Occipital lobe (tissue), 1 donor: ENCODE measurements at regions not wholly inside any gene's neighbourhood (a gene's known extent, or its start where the extent isn't known, plus 50 kb on each side); places are given as distances from the start of the nearest gene placed in this dataset.

Source experiments
- DNase-seq: peaks from one replicate; lab custom pipeline; 2025; lab: John Stamatoyannopoulos, UW

- DNase-seq, result peak; percentile 3
These were observed 343.3 kb upstream of the TSPY4 start for GRCh38 chrY:8994001-8994400.

- no peak for DNase-seq
These were observed 336.0 kb upstream of the TSPY4 start for GRCh38 chrY:9001231-9001630.

DNA sequence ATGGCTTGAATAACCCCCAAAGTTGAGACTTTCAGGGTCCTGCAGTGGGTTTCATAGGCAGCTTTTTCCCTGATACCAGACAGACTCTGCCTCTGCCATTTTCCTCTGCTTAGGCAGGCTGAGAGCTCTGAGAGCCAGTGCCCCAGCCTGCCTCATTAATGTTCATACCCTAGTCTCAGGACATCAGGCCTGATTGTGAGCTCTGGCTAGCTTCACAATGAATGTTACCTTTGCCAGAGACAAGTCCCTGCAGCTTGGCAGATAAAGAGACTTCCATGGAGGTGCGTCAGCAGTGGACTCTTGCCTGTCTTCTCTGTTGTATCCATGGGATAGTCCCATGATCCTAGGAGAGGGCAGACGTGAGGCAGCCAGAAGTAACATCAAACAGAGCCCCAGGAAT is 333.5 kb upstream of the TSPY4 start:
- DNase-seq, result no peak

- DNase-seq, result no peak
These were observed 328.6 kb upstream of the TSPY4 start for GRCh38 chrY:9008648-9009047.

- DNase-seq, result no peak
These were observed 320.3 kb upstream of the TSPY4 start for GRCh38 chrY:9016916-9017315.

DNA sequence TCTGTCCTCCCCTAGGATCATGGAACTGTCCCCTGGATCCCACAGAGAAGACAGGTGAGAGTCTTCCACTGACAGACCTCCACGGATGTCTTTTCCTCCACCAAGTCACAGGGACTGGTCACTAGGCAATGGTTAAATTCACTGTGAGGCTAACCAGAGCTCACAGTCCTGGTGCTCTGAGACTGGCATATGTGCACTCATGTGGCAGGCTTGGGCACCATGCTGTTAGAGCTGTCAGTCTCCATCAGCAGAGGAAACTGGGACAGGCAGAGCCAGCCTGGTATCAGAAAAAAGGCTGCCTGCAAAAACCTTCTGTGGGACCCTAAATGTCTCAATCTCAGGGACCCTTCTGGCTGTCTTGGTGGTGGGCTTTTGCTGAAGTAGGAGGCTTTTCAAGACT is 318.9 kb upstream of the TSPY4 start:
- no peak for DNase-seq

- DNase-seq, result no peak
These were observed 309.4 kb upstream of the TSPY4 start for GRCh38 chrY:9027729-9028375.

DNA sequence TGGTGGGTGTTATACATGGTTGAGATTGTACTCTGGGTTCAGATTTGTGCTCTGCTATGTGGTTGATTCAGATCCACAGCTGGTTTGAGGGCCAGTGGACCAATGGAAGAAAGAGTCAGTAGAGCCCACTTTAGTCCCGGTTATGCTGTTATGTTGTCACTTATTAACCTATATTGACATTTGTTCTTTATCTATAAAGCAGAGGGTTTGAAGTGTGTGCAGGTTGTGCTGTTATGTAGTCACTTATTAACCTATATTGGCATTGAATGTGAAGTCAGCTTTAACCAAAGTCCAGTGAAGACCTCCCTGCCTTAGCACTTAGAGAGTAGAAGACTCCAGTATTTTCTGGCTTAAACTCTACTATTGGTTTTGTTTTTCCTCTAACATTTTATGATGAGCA is 307.3 kb upstream of the TSPY4 start:
- DNase-seq, result no peak

DNA sequence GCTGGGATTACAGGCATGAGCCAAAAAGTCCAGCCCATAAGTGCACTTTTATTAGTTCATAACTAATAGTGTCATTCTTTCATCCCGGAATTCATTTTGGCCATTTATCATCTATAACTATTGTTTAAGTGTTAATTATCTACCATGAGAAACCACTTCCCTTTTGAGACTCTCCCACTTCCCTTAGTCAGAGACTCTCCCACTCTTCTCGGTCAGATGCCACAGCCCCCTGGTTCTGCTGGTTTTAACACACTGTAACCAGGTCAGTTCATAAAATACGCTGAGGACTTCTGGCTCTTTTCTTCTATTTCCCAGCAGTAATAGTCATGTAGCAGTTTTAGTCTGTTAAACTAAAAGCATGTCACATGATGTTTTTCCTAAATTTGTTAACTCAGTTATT is 303.0 kb upstream of the TSPY4 start:
- no peak for DNase-seq

GRCh38 chrY:9035246-9035645 is 302.0 kb upstream of the TSPY4 start:
- no peak for DNase-seq

DNA sequence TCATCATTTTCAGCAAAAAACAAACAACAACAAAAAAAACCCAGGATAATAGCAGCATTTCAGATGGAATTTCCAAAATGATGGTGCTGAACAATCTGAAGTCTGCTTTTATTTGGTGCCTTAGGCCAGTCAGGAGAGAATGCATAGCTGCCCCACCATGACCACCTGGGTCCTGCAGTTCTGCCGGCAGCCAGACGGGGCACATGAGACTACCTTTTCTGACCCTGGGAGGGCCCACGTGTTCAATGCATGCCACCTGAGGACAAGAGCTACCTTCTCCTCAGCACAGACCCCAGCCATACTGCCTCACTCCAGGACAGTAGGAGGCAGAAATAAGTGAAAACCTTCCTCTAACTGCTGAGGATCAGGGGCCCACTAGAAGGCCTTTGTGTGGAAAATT is 295.8 kb upstream of the TSPY4 start:
- DNase-seq, result no peak
